GM12873 (cell line): ENCODE measurements at regions not wholly inside any gene's neighbourhood (a gene's known extent, or its start where the extent isn't known, plus 50 kb on each side); places are given as distances from the start of the nearest gene placed in this dataset.

Experiments
- CTCF ChIP-seq: IDR thresholded peaks from 2 replicates; pipeline ENCODE4 v1.5.1; 2012; ENCODE audit warnings: low read depth, mild to moderate bottlenecking, moderate library complexity, low read length, control low read depth; ENCODE audit not compliant: insufficient read depth; ENCODE audit errors: missing control alignments

- TF ChIP-seq CTCF, result no peak
Measured at GRCh38 chr22:27150544-27150941, 493.2 kb downstream of the MIAT start.

GRCh38 chr22:27151407-27151806 lies 494.0 kb downstream of the MIAT start:
- no peak for TF ChIP-seq CTCF

GRCh38 chr22:27152033-27152432 lies 494.6 kb downstream of the MIAT start:
- no peak for TF ChIP-seq CTCF

GRCh38 chr22:27152883-27153282 lies 495.5 kb downstream of the MIAT start:
- no peak for TF ChIP-seq CTCF

GRCh38 chr22:27153386-27153785 lies 496.0 kb downstream of the MIAT start:
- TF ChIP-seq CTCF, result no peak

GRCh38 chr22:27154717-27155116 lies 497.3 kb downstream of the MIAT start:
- TF ChIP-seq CTCF, result no peak

GRCh38 chr22:27156821-27157489 lies 499.6 kb downstream of the MIAT start:
- TF ChIP-seq CTCF, result no peak
